UCSD-AML1 (cell line): ENCODE measurements at regions not wholly inside any gene's neighbourhood (a gene's known extent, or its start where the extent isn't known, plus 50 kb on each side); places are given as distances from the start of the nearest gene placed in this dataset.

Experiments
- DNase-seq: peaks from one replicate; lab custom pipeline; 2025; ENCODE audit not compliant: unreplicated experiment; lab: John Stamatoyannopoulos, UW

- DNase-seq: no peak
Observed at GRCh38 chr11:109249597-109249996, 172.4 kb upstream of the C11orf87 start.

- DNase-seq: no peak
Observed at GRCh38 chr11:109251230-109251629, 170.8 kb upstream of the C11orf87 start.

GRCh38 chr11:109264128-109264527 is 157.9 kb upstream of the C11orf87 start:
- DNase-seq: no peak

GRCh38 chr11:109267293-109268095 is 154.5 kb upstream of the C11orf87 start:
- DNase-seq: no peak

GRCh38 chr11:109275931-109276330 is 146.1 kb upstream of the C11orf87 start:
- no peak for DNase-seq

- no peak for DNase-seq
Observed at GRCh38 chr11:109285465-109285864, 136.5 kb upstream of the C11orf87 start.

- DNase-seq: no peak
Observed at GRCh38 chr11:109291553-109291952, 130.4 kb upstream of the C11orf87 start.

GRCh38 chr11:109298865-109299264 is 123.1 kb upstream of the C11orf87 start:
- DNase-seq: no peak

- DNase-seq: no peak
Observed at GRCh38 chr11:109300211-109300610, 121.8 kb upstream of the C11orf87 start.

- DNase-seq: no peak
Observed at GRCh38 chr11:109302591-109303334, 119.2 kb upstream of the C11orf87 start.

- DNase-seq: no peak
Observed at GRCh38 chr11:109303342-109303741, 118.6 kb upstream of the C11orf87 start.

GRCh38 chr11:109304159-109304558 is 117.8 kb upstream of the C11orf87 start:
- DNase-seq: no peak

GRCh38 chr11:109305009-109305408 is 117.0 kb upstream of the C11orf87 start:
- no peak for DNase-seq

GRCh38 chr11:109306322-109306721 is 115.7 kb upstream of the C11orf87 start:
- DNase-seq: no peak

- DNase-seq: no peak
Observed at GRCh38 chr11:109307366-109307765, 114.6 kb upstream of the C11orf87 start.

GRCh38 chr11:109308551-109308950 is 113.4 kb upstream of the C11orf87 start:
- no peak for DNase-seq

- DNase-seq: no peak
Observed at GRCh38 chr11:109309153-109309552, 112.8 kb upstream of the C11orf87 start.

GRCh38 chr11:109317726-109318125 is 104.3 kb upstream of the C11orf87 start:
- DNase-seq: no peak

- no peak for DNase-seq
Observed at GRCh38 chr11:109320595-109320994, 101.4 kb upstream of the C11orf87 start.

GRCh38 chr11:109326781-109327180 is 95.2 kb upstream of the C11orf87 start:
- DNase-seq: no peak

- no peak for DNase-seq
Observed at GRCh38 chr11:109329716-109330115, 92.3 kb upstream of the C11orf87 start.

- no peak for DNase-seq
Observed at GRCh38 chr11:109338131-109338530, 83.9 kb upstream of the C11orf87 start.
